Pancreas (tissue), 10 donors: ENCODE measurements at regions not wholly inside any gene's neighbourhood (a gene's known extent, or its start where the extent isn't known, plus 50 kb on each side); places are given as distances from the start of the nearest gene placed in this dataset.
"Not testable (repeated sequence)": the region's sequence is repeated elsewhere in the genome, so short reads cannot be mapped to it uniquely, and the experiment has no call there.

Experiments
- ATAC-seq, 4 donors: fragments of 200-7000 bp; cut with Tn5 transposase; one replicate each; pipeline versions ENCODE4 v1.8.0 to v1.9.1; 2020; ENCODE audit warnings: mild to moderate bottlenecking in 4 of 4, moderate library complexity in 4 of 4
- DNase-seq, 6 donors: peaks; one replicate each; pipeline ENCODE4 v3.0.0-alpha.2; 2020
- FAIRE-seq: peaks from 2 replicates; lab custom pipeline; 2012; peaks lifted over from hg19 to GRCh38; lab: Jason Lieb, UNC
- H3K27ac ChIP-seq, 4 donors: fragments of 200-600 bp; sonication (generic); 1 replicate in 3 of 4; 2 replicates in 1 of 4; pipeline versions ENCODE4 v1.5.0 to v1.8.0; 2020
- H3K27me3 ChIP-seq, 4 donors: fragments of 200-600 bp; one replicate each; pipeline ENCODE4 v1.8.0; 2021
- H3K36me3 ChIP-seq, 3 donors: fragments of 200-600 bp; sonication (generic) in 1 of 3; one replicate each; pipeline versions ENCODE4 v1.5.0 to v1.8.0; 2020 to 2021
- H3K4me1 ChIP-seq, 3 donors: fragments of 200-600 bp; one replicate each; pipeline ENCODE4 v1.8.0; 2021
- H3K4me3 ChIP-seq, 4 donors: fragments of 200-600 bp; sonication (generic) in 2 of 4; one replicate each; pipeline versions ENCODE4 v1.5.0 to v1.8.0; 2020 to 2021
- H3K9me3 ChIP-seq, 4 donors: fragments of 200-600 bp; one replicate each; pipeline ENCODE4 v1.8.0; 2021
- WGBS, 2 donors: extraction: QIAGEN DNeasy Blood & Tissue Kit; methylation state at CpG; one replicate each; pipeline ENCODE4 v1.1.7; 2013; 5-methylcytosine and 5-hydroxymethylcytosine counted together
- intact Hi-C, 3 donors: fragments of 100-400 bp; cut with DNase I; formaldehyde crosslinking; loops; one replicate each; pipeline versions ENCODE4 v1.11.1 to v1.14.2; 2022
- donor health status: healthy with polysubstance abuse.
- donor health status: DM: no; HTN: no; CAD: no; lungs with moderate emphysema.
- donor health status: DM: no; HTN: no; CAD: no.
- donor health status: control.
- donor health status: control.
- donor health status: Bipolar disorder and iron deficiency.
- donor health status: DM: yes; HTN: yes; CAD: no.
- donor health status: DM: no; HTN: no; CAD: no.
- donor health status: DM: no; HTN: no; CAD: no.
- donor health status: DM: yes; HTN: yes; CAD: no.

- ATAC-seq, H3K4me1 ChIP-seq, H3K4me3 ChIP-seq, intact Hi-C loops, H3K27me3 ChIP-seq, H3K9me3 ChIP-seq, FAIRE-seq, DNase-seq, H3K36me3 ChIP-seq, H3K27ac ChIP-seq: not testable (repeated sequence)
- WGBS, 2 donors, result no CpG with 5 or more reads among the region's 4 CpGs
These were observed 426.2 kb upstream of the SPATA31A3 start for GRCh38 chr9:67418496-67419079.

DNA sequence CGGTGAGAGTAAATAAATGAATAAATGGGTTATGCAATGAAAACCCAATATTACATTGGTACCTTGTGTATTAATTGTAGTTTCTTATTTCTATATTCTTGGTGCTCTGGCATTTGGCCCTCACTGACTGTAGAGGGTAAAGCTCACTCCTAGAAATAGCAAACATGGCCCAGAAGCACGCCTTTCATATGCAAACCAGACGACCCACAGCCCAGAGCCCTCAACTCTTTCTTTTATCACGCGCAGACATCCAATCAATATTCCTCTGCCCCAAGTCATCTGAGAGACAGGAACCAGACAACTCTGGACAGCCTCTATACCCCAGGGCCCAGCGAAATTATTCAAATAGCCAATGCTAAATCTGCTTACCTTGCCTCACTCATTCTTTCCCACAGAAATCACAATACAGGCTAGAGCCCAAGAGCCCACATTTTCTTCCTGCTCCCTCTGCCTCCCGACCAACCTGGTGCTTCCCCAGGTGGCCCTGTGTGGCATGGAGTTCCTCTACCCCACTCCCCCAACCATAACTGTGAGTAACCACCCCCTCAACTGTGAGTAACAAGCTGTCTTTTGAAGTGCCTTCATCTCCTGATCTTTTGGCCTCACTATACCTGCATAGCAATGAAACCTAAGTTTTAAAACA is 425.1 kb upstream of the SPATA31A3 start:
- not testable (repeated sequence) for FAIRE-seq

DNA sequence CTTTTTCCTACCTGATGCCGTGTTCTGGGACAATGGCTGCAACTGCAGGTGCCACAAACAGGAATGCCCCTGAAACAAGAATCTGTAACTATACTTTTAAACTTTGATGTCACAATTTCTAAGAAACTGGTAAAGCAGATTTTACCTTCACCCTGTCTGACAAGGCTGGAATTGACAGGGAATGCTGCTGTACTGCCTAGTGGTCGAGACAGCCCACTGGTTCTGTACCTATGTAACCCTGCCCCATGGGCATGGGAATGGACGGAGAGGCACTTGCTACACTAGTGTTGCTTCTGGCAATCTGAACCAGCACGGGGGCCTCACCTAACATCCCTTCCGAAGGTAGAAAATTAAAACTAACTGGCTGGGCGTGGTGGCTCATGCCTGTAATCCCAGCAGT is 424.3 kb upstream of the SPATA31A3 start:
- H3K9me3 ChIP-seq, ATAC-seq, intact Hi-C loops, DNase-seq, FAIRE-seq, H3K27me3 ChIP-seq, H3K4me1 ChIP-seq, H3K4me3 ChIP-seq, H3K36me3 ChIP-seq, H3K27ac ChIP-seq: not testable (repeated sequence)
- WGBS, 2 donors, result 80 to 84% methylated on average over 2 of the region's 6 CpGs

More for the DNA sequence above, 425.1 kb upstream of the SPATA31A3 start:
- H3K27ac ChIP-seq, H3K36me3 ChIP-seq, intact Hi-C loops, ATAC-seq, H3K4me1 ChIP-seq, H3K27me3 ChIP-seq, H3K4me3 ChIP-seq, DNase-seq, H3K9me3 ChIP-seq: not testable (repeated sequence)
- WGBS, 2 donors, result 85 to 96% methylated on average over 1 of the region's 7 CpGs

- ATAC-seq, FAIRE-seq, H3K9me3 ChIP-seq, H3K4me3 ChIP-seq, H3K36me3 ChIP-seq, intact Hi-C loops, H3K27me3 ChIP-seq, DNase-seq, H3K4me1 ChIP-seq, H3K27ac ChIP-seq: not testable (repeated sequence)
- 36 to 44% methylated on average over 3 of the region's 7 CpGs for WGBS, 2 donors
These were observed 418.4 kb upstream of the SPATA31A3 start for GRCh38 chr9:67410606-67411220.

DNA sequence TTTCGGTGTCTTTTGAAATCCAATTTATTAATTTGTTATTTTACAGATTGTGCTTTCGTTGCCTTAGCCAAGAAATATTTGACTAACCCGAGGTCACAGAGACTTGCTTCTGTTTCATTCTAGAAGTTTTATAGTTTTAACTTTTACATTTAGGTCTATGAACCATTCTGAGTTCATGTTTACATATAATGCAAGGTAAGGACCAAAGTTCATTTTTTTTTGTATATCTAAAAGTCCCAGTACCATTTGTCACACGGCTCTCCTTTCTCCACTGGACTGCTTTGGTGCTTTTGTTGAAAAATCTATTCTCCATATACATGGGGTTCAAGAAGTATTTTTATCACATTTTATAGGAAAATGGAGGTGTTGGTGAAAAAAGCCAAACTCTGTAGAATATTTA is 411.4 kb upstream of the SPATA31A3 start:
- H3K36me3 ChIP-seq, intact Hi-C loops, H3K9me3 ChIP-seq, H3K4me1 ChIP-seq, H3K27ac ChIP-seq, DNase-seq, H3K27me3 ChIP-seq, ATAC-seq, FAIRE-seq, H3K4me3 ChIP-seq: not testable (repeated sequence)
- WGBS, 2 donors, result no CpG with 5 or more reads among the region's 4 CpGs

- DNase-seq, H3K27me3 ChIP-seq, intact Hi-C loops, H3K4me3 ChIP-seq, FAIRE-seq, H3K36me3 ChIP-seq, H3K27ac ChIP-seq, H3K4me1 ChIP-seq, H3K9me3 ChIP-seq: not testable (repeated sequence)
- WGBS, 2 donors, result 70 to 78% methylated on average over 2 of the region's 2 CpGs
- peak in 1 of 4 donors; percentile 35 for ATAC-seq
These were observed 405.4 kb upstream of the SPATA31A3 start for GRCh38 chr9:67397731-67398130.

DNA sequence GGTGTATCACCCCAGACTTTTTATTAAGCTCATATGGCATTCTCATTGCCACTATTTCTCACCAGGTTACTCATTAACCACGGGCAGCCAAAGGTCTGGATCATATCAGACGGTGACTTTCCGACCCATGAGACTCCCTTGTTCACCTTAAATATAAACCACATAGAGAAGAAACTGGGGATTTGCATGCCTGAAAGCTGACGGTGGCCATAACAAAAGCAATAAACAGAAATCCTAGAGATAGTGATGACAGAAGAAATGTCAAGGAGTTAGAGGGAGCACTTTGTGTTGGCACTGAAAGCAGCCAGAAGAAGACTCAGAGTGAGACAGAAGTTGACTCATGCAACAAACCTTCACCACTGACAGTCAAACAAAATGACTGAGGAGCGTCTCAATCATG is 402.4 kb upstream of the SPATA31A3 start:
- peak; percentile 95 to 98 (median 96) for ATAC-seq
- H3K9me3 ChIP-seq, H3K4me1 ChIP-seq, H3K36me3 ChIP-seq, FAIRE-seq, H3K27me3 ChIP-seq, DNase-seq, intact Hi-C loops, H3K4me3 ChIP-seq, H3K27ac ChIP-seq: not testable (repeated sequence)
- WGBS, 2 donors, result no CpG with 5 or more reads among the region's 5 CpGs

DNA sequence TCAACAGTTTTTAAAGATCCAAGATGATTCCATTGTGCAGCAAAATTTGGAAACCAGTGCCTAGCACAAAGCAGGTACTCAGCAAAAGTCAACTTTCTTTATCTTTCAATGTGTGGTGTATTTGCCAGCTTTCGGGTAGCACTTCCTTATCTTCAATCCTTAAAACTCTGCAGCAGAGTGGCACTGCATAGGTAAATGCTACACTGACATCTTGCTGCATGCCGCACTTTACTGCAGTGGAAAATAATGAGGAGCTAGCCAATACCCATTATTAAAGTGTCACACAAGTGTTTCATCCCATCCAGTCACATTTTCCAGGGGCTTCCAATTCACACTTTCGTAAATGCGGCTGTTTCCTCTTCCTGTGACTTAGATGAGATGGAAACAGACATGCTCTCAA is 401.7 kb upstream of the SPATA31A3 start:
- H3K4me3 ChIP-seq, H3K27me3 ChIP-seq, DNase-seq, FAIRE-seq, H3K36me3 ChIP-seq, H3K4me1 ChIP-seq, H3K27ac ChIP-seq, H3K9me3 ChIP-seq, intact Hi-C loops: not testable (repeated sequence)
- peak in 3 of 4 donors; percentile 40 to 66 (median 55) for ATAC-seq
- 56% methylated on average over 2 of the region's 4 CpGs; no CpG with 5 or more reads in 1 of the 2 donors for WGBS, 2 donors

- DNase-seq, H3K4me1 ChIP-seq, FAIRE-seq, intact Hi-C loops, H3K36me3 ChIP-seq, H3K9me3 ChIP-seq, H3K4me3 ChIP-seq, H3K27ac ChIP-seq, H3K27me3 ChIP-seq, ATAC-seq: not testable (repeated sequence)
- WGBS, 2 donors, result no CpG with 5 or more reads among the region's 2 CpGs
These were observed 377.3 kb upstream of the SPATA31A3 start for GRCh38 chr9:67369664-67370063.

DNA sequence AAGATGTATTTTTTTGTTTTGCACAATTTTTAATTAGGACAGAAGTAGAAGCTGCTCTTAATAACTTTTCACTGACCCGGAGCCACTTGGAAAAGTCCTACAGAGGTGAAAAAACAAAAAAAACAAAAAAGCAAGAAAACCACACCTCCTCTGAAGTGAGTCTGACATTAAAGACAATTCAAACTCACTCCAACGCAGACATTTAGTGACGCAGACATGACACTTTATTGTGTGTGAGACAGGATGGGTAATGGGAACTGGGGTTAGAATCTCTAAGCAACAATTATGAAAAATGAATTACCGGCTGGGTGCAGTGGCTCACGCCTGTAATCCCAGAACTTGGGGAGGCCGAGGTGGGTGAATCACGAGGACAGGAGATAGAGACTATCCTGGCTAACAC is 370.0 kb upstream of the SPATA31A3 start:
- H3K27ac ChIP-seq, FAIRE-seq, ATAC-seq, DNase-seq, H3K27me3 ChIP-seq, H3K4me1 ChIP-seq, H3K4me3 ChIP-seq, H3K36me3 ChIP-seq, intact Hi-C loops, H3K9me3 ChIP-seq: not testable (repeated sequence)
- WGBS, 2 donors, result no CpG with 5 or more reads among the region's 7 CpGs

GRCh38 chr9:67353961-67354360 is 361.6 kb upstream of the SPATA31A3 start:
- not testable (repeated sequence) for DNase-seq
- no CpG with 5 or more reads among the region's 4 CpGs for WGBS, 2 donors

GRCh38 chr9:67349424-67349759 is 357.0 kb upstream of the SPATA31A3 start:
- H3K9me3 ChIP-seq, ATAC-seq, H3K4me1 ChIP-seq, H3K27ac ChIP-seq, H3K4me3 ChIP-seq, DNase-seq, FAIRE-seq, H3K27me3 ChIP-seq, intact Hi-C loops, H3K36me3 ChIP-seq: not testable (repeated sequence)
- WGBS, 2 donors, result no CpG with 5 or more reads among the region's 2 CpGs

More at GRCh38 chr9:67353961-67354360, 361.6 kb upstream of the SPATA31A3 start:
- FAIRE-seq, H3K36me3 ChIP-seq, H3K27me3 ChIP-seq, H3K27ac ChIP-seq, H3K4me1 ChIP-seq, H3K4me3 ChIP-seq, ATAC-seq, intact Hi-C loops, H3K9me3 ChIP-seq: not testable (repeated sequence)
